HEK293 (cell line): ENCODE measurements at regions not wholly inside any gene's neighbourhood (a gene's known extent, or its start where the extent isn't known, plus 50 kb on each side); places are given as distances from the start of the nearest gene placed in this dataset.

Source experiments
- CTCF ChIA-PET: fragments of 350-600 bp; formaldehyde crosslinking; extraction: SDS; loops from one replicate; lab custom pipeline; 2021; ENCODE audit warnings: antibody characterized with exemption; lab: Yijun Ruan, JAX
- POLR2A ChIA-PET: fragments of 300-600 bp; formaldehyde crosslinking; extraction: SDS; loops from one replicate; lab custom pipeline; 2020; ENCODE audit warnings: antibody characterized with exemption, inconsistent platforms; lab: Yijun Ruan, JAX
- H3K27ac ChIP-seq: fragments of 200-500 bp; sonication (Bioruptor generic); 2 replicates; pipeline ENCODE4 v1.5.1; 2014; ENCODE audit warnings: low read depth, low read length, control low read depth, inconsistent platforms; ENCODE audit errors: extremely low read depth
- H3K36me3 ChIP-seq, 2 experiments: fragments of 200-500 bp in 1 of 2; sonication (Bioruptor generic) in 1 of 2; 1 replicate in 1 of 2; 2 replicates in 1 of 2; pipeline ENCODE4 v1.5.1; 2014 to 2017; ENCODE audit warnings: inconsistent platforms in 2 of 2, low read length in 2 of 2; ENCODE audit not compliant: control insufficient read depth in 2 of 2, insufficient read depth in 1 of 2
- H3K4me1 ChIP-seq: fragments of 200-500 bp; sonication (Bioruptor generic); 2 replicates; pipeline ENCODE4 v1.5.1; 2014; ENCODE audit warnings: mild to moderate bottlenecking, low read length, inconsistent platforms; ENCODE audit not compliant: control insufficient read depth, insufficient read depth
- H3K4me3 ChIP-seq: 2 replicates; pipeline ENCODE4 v1.5.1; 2011; ENCODE audit warnings: low read depth, mild to moderate bottlenecking, control low read depth, low read length, moderate library complexity
- H3K9me3 ChIP-seq: fragments of 200-500 bp; sonication (Bioruptor generic); 2 replicates; pipeline ENCODE4 v1.5.1; 2014; ENCODE audit warnings: low read depth, low read length, inconsistent platforms; ENCODE audit not compliant: control insufficient read depth, insufficient read depth
- GLIS1 ChIP-seq: fragments of 450-650 bp; formaldehyde crosslinking; IDR thresholded peaks from 2 replicates; pipeline ENCODE4 v1.5.1; 2016; ENCODE audit warnings: missing biosample characterization, missing genetic modification characterization
- KLF16 ChIP-seq: fragments of 450-650 bp; formaldehyde crosslinking; IDR thresholded peaks from 2 replicates; pipeline ENCODE4 v1.5.1; 2017; ENCODE audit warnings: missing biosample characterization, missing genetic modification characterization
- SP2 ChIP-seq: fragments of 450-650 bp; formaldehyde crosslinking; IDR thresholded peaks from 2 replicates; pipeline ENCODE4 v1.5.1; 2016; ENCODE audit warnings: missing biosample characterization, missing genetic modification characterization
- SP3 ChIP-seq: fragments of 450-650 bp; formaldehyde crosslinking; IDR thresholded peaks from 2 replicates; pipeline ENCODE4 v1.5.1; 2016; ENCODE audit warnings: missing biosample characterization, missing genetic modification characterization
- TCF7L2 ChIP-seq: IDR thresholded peaks from 2 replicates; pipeline ENCODE4 v1.6.1; 2011; ENCODE audit warnings: low read depth, mild to moderate bottlenecking, inconsistent platforms, low read length, moderate library complexity, borderline replicate concordance
- YY1 ChIP-seq: fragments of 450-650 bp; formaldehyde crosslinking; IDR thresholded peaks from 2 replicates; pipeline ENCODE4 v1.5.1; 2018; ENCODE audit warnings: missing biosample characterization, missing genetic modification characterization
- ZBTB17 ChIP-seq: fragments of 450-650 bp; formaldehyde crosslinking; IDR thresholded peaks from 2 replicates; pipeline ENCODE4 v1.5.1; 2016; ENCODE audit warnings: missing biosample characterization, missing genetic modification characterization
- ZBTB44 ChIP-seq: fragments of 450-650 bp; IDR thresholded peaks from 2 replicates; pipeline ENCODE4 v1.5.1; 2018; ENCODE audit warnings: missing biosample characterization, mild to moderate bottlenecking, missing genetic modification characterization
- ZFP41 ChIP-seq: fragments of 450-650 bp; formaldehyde crosslinking; IDR thresholded peaks from 2 replicates; pipeline ENCODE4 v1.5.1; 2016; ENCODE audit warnings: missing biosample characterization, missing genetic modification characterization, borderline replicate concordance
- ZNF140 ChIP-seq: fragments of 450-650 bp; formaldehyde crosslinking; IDR thresholded peaks from 2 replicates; pipeline ENCODE4 v1.5.1; 2016; ENCODE audit warnings: missing biosample characterization, missing genetic modification characterization
- ZNF16 ChIP-seq: fragments of 450-650 bp; formaldehyde crosslinking; IDR thresholded peaks from 2 replicates; pipeline ENCODE4 v1.5.1; 2016; ENCODE audit warnings: low read depth, missing biosample characterization, missing genetic modification characterization
- ZNF169 ChIP-seq: fragments of 450-650 bp; formaldehyde crosslinking; IDR thresholded peaks from 2 replicates; pipeline ENCODE4 v1.5.1; 2016; ENCODE audit warnings: missing biosample characterization, missing genetic modification characterization
- ZNF248 ChIP-seq: fragments of 450-650 bp; formaldehyde crosslinking; IDR thresholded peaks from 2 replicates; pipeline ENCODE4 v1.5.1; 2017; ENCODE audit warnings: missing biosample characterization, missing genetic modification characterization
- ZNF280C ChIP-seq: fragments of 450-650 bp; formaldehyde crosslinking; IDR thresholded peaks from 2 replicates; pipeline ENCODE4 v1.5.1; 2016; ENCODE audit warnings: missing biosample characterization, missing genetic modification characterization
- ZNF518A ChIP-seq: fragments of 450-650 bp; formaldehyde crosslinking; conservative IDR thresholded peaks from 2 replicates; pipeline ENCODE4 v1.5.1; 2016; ENCODE audit warnings: low read depth, missing biosample characterization, missing genetic modification characterization
- ZNF549 ChIP-seq: fragments of 450-650 bp; IDR thresholded peaks from 2 replicates; pipeline ENCODE4 v1.5.1; 2018; ENCODE audit warnings: missing biosample characterization, missing genetic modification characterization, mild to moderate bottlenecking, inconsistent platforms, moderate library complexity
- ZNF560 ChIP-seq: fragments of 450-650 bp; formaldehyde crosslinking; IDR thresholded peaks from 2 replicates; pipeline ENCODE4 v1.5.1; 2017; ENCODE audit warnings: missing biosample characterization, missing genetic modification characterization, borderline replicate concordance
- ZNF580 ChIP-seq: fragments of 450-650 bp; formaldehyde crosslinking; IDR thresholded peaks from 2 replicates; pipeline ENCODE4 v1.5.1; 2016; ENCODE audit warnings: missing biosample characterization, missing genetic modification characterization
- ZNF585B ChIP-seq: fragments of 450-650 bp; formaldehyde crosslinking; IDR thresholded peaks from 2 replicates; pipeline ENCODE4 v1.5.1; 2016; ENCODE audit warnings: missing biosample characterization, missing genetic modification characterization
- ZNF600 ChIP-seq: fragments of 450-650 bp; formaldehyde crosslinking; IDR thresholded peaks from 2 replicates; pipeline ENCODE4 v1.5.1; 2016; ENCODE audit warnings: missing biosample characterization, missing genetic modification characterization
- ZNF624 ChIP-seq: fragments of 450-650 bp; formaldehyde crosslinking; IDR thresholded peaks from 2 replicates; pipeline ENCODE4 v1.5.1; 2017; ENCODE audit warnings: missing biosample characterization, missing genetic modification characterization
- ZNF664 ChIP-seq: fragments of 450-650 bp; formaldehyde crosslinking; IDR thresholded peaks from 2 replicates; pipeline ENCODE4 v1.5.1; 2016; ENCODE audit warnings: missing biosample characterization, missing genetic modification characterization
- ZNF701 ChIP-seq: fragments of 450-650 bp; formaldehyde crosslinking; IDR thresholded peaks from 2 replicates; pipeline ENCODE4 v1.5.1; 2016; ENCODE audit warnings: missing biosample characterization, missing genetic modification characterization
- ZNF704 ChIP-seq: fragments of 450-650 bp; formaldehyde crosslinking; IDR thresholded peaks from 2 replicates; pipeline ENCODE4 v1.5.1; 2016; ENCODE audit warnings: missing biosample characterization, missing genetic modification characterization
- ZSCAN30 ChIP-seq: fragments of 450-650 bp; IDR thresholded peaks from 2 replicates; pipeline ENCODE4 v1.5.1; 2018; ENCODE audit warnings: missing biosample characterization, mild to moderate bottlenecking, missing genetic modification characterization, moderate library complexity
- ZSCAN5A ChIP-seq: fragments of 450-650 bp; formaldehyde crosslinking; IDR thresholded peaks from 2 replicates; pipeline ENCODE4 v1.5.1; 2016; ENCODE audit warnings: missing biosample characterization, missing genetic modification characterization

- no peaks in the 10 kb centered on the region for H3K36me3 ChIP-seq
- ChIA-PET POLR2A (no interaction called here), CTCF (interaction anchor here (0.6 kb wide), 1 partner anchor 127 kb away, joined by 3 read pairs; no protein-coding TSS in a partner anchor)
- no peak for TF ChIP-seq ZNF624 (tag by site-specific recombination)
- TF ChIP-seq ZNF580 (tag by site-specific recombination): no peak
- no peak for TF ChIP-seq ZNF585B
- no peak for TF ChIP-seq ZNF701 (tag by site-specific recombination)
- no peak for TF ChIP-seq ZSCAN5A (tag by site-specific recombination)
- no peak for TF ChIP-seq GLIS1 (tag by site-specific recombination)
- no peak for TF ChIP-seq ZNF248
- TF ChIP-seq ZNF169 (tag by site-specific recombination): no peak
- TF ChIP-seq ZNF600 (tag by site-specific recombination): no peak
- TF ChIP-seq SP3: no peak
- no peak for TF ChIP-seq TCF7L2
- TF ChIP-seq ZNF280C (tag by site-specific recombination): no peak
- TF ChIP-seq SP2 (tag by site-specific recombination): no peak
- TF ChIP-seq ZBTB44 (tag by site-specific recombination): no peak
- TF ChIP-seq ZNF560 (tag by site-specific recombination): no peak
- H3K9me3 ChIP-seq: no peaks in the 10 kb centered on the region
- H3K4me3 ChIP-seq: no peak overlapping the region
- no peak overlapping the region for H3K27ac ChIP-seq
- no peaks in the 10 kb centered on the region for H3K4me1 ChIP-seq
Measured at GRCh38 chr18:42155024-42155423, 200.0 kb downstream of the PIK3C3 start.

GRCh38 chr18:42156281-42156680 is 201.2 kb downstream of the PIK3C3 start:
- POLR2A ChIA-PET: no interaction called here
- Histone ChIP-seq H3K9me3 (no peaks in the 10 kb centered on the region), H3K36me3 (no peaks in the 10 kb centered on the region), H3K27ac (no peak overlapping the region), H3K4me3 (no peak overlapping the region), H3K4me1 (no peaks in the 10 kb centered on the region)
- CTCF ChIA-PET: interaction anchor here (0.6 kb wide), 1 partner anchor 1508 kb away, joined by 3 read pairs; no protein-coding TSS in a partner anchor
- no peak for TF ChIP-seq ZSCAN30 (tag by site-specific recombination)
- TF ChIP-seq ZNF518A (tag by site-specific recombination): no peak
- TF ChIP-seq ZBTB17 (tag by site-specific recombination): no peak
- TF ChIP-seq ZFP41 (tag by site-specific recombination): no peak
- no peak for TF ChIP-seq ZNF16
- no peak for TF ChIP-seq ZNF549 (tag by site-specific recombination)
- no peak for TF ChIP-seq ZNF140
- TF ChIP-seq ZNF664 (tag by site-specific recombination): no peak
- TF ChIP-seq ZNF585B: no peak
- no peak for TF ChIP-seq KLF16 (tag by site-specific recombination)
- no peak for TF ChIP-seq YY1 (tag by site-specific recombination)
- no peak for TF ChIP-seq ZNF704
